Neural cell (in vitro differentiated cells): ENCODE measurements at regions not wholly inside any gene's neighbourhood (a gene's known extent, or its start where the extent isn't known, plus 50 kb on each side); places are given as distances from the start of the nearest gene placed in this dataset.

Source experiments
- EP300 ChIP-seq: fragments of 450-650 bp; conservative IDR thresholded peaks from 2 replicates; pipeline ENCODE4 v1.6.1; 2014; ENCODE audit warnings: antibody characterized with exemption, mild to moderate bottlenecking, moderate library complexity; ENCODE audit not compliant: poor library complexity, severe bottlenecking
- EZH2 ChIP-seq: fragments of 200-600, 300-800 bp; shearing (Covaris generic), sonication (generic); IDR thresholded peaks from 2 replicates; pipeline ENCODE4 v1.6.1; 2014; ENCODE audit warnings: antibody characterized with exemption, low read length, borderline replicate concordance, mild to moderate bottlenecking; ENCODE audit not compliant: insufficient read depth, poor library complexity, severe bottlenecking
- POLR2AphosphoS5 ChIP-seq: IDR thresholded peaks from 2 replicates; pipeline ENCODE4 v1.6.1; 2012
- RAD21 ChIP-seq: fragments of 450-650 bp; conservative IDR thresholded peaks from 2 replicates; pipeline ENCODE4 v1.6.1; 2014; ENCODE audit warnings: antibody characterized with exemption, mild to moderate bottlenecking, moderate library complexity
- REST ChIP-seq: IDR thresholded peaks from 2 replicates; pipeline ENCODE4 v1.6.1; 2012; ENCODE audit warnings: borderline replicate concordance
- SMC3 ChIP-seq: fragments of 450-650 bp; conservative IDR thresholded peaks from 2 replicates; pipeline ENCODE4 v1.6.1; 2014; ENCODE audit warnings: antibody characterized with exemption, mild to moderate bottlenecking, moderate library complexity; ENCODE audit not compliant: poor library complexity
- TF ChIP-seq, protein P1 (sequence below): fragments of 450-650 bp; IDR thresholded peaks from 2 replicates; pipeline ENCODE4 v1.5.1; 2014; ENCODE audit warnings: antibody characterized with exemption, mild to moderate bottlenecking, moderate library complexity; ENCODE audit not compliant: poor library complexity, severe bottlenecking

DNA sequence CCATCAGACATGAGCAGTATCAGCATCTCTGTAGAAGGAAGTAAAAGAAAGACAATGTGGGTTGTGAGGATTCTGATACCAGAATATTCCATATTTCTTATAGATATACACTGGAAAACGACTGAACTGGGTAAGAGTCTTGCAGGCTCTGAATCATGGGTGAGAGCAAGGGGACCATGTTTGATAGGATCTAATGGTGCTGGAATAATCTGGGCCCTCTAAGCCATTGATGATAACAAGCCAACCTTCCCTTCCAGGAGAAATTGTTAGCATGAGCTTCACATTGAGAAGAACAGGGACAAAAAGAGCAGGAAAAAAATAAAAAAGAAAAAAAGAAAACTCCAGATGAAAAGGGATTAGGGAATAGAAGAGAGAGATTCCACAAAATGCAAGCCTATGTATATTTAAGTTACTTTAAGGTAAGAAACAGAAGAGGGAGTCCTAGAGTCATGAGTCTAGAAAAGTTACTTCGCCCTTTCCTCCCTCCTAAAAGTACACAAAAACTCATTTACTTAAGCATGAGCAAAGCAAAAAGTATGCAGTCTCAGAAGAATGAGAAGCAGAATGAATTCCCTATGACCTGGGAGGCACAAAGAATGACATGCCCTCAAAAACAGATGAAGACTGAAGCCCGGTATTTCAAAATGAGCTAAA is 181.9 kb downstream of the TMEM26 start:
- TF ChIP-seq EZH2, result no peak
- TF ChIP-seq, protein P1, sequence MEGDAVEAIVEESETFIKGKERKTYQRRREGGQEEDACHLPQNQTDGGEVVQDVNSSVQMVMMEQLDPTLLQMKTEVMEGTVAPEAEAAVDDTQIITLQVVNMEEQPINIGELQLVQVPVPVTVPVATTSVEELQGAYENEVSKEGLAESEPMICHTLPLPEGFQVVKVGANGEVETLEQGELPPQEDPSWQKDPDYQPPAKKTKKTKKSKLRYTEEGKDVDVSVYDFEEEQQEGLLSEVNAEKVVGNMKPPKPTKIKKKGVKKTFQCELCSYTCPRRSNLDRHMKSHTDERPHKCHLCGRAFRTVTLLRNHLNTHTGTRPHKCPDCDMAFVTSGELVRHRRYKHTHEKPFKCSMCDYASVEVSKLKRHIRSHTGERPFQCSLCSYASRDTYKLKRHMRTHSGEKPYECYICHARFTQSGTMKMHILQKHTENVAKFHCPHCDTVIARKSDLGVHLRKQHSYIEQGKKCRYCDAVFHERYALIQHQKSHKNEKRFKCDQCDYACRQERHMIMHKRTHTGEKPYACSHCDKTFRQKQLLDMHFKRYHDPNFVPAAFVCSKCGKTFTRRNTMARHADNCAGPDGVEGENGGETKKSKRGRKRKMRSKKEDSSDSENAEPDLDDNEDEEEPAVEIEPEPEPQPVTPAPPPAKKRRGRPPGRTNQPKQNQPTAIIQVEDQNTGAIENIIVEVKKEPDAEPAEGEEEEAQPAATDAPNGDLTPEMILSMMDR, result no peak
- no peak for TF ChIP-seq POLR2AphosphoS5
- TF ChIP-seq REST, result no peak
- TF ChIP-seq SMC3, result no peak
- no peak for TF ChIP-seq RAD21
- no peak for TF ChIP-seq EP300
